Trophoblast cell (in vitro differentiated cells and primary cell): ENCODE measurements at regions not wholly inside any gene's neighbourhood (a gene's known extent, or its start where the extent isn't known, plus 50 kb on each side); places are given as distances from the start of the nearest gene placed in this dataset.

ENCODE experiments used
- DNase-seq, 2 donors: peaks; one replicate each; pipeline ENCODE4 v3.0.0-alpha.2; 2016
- H2AFZ ChIP-seq: 2 replicates; pipeline ENCODE4 v1.6.1; 2013; ENCODE audit warnings: low read length, moderate library complexity, mild to moderate bottlenecking; ENCODE audit not compliant: insufficient read depth, poor library complexity
- H2AK5ac ChIP-seq: 2 replicates; pipeline ENCODE4 v1.6.1; 2013; ENCODE audit warnings: mild to moderate bottlenecking, low read length
- H2BK120ac ChIP-seq: 2 replicates; pipeline ENCODE4 v1.6.1; 2013; ENCODE audit warnings: low read length, mild to moderate bottlenecking, moderate library complexity; ENCODE audit not compliant: insufficient read depth, poor library complexity
- H2BK12ac ChIP-seq: 2 replicates; pipeline ENCODE4 v1.6.1; 2013; ENCODE audit warnings: mild to moderate bottlenecking, low read length, moderate library complexity
- H2BK5ac ChIP-seq: 2 replicates; pipeline ENCODE4 v1.6.1; 2013; ENCODE audit warnings: low read length, low read depth, moderate library complexity, mild to moderate bottlenecking; ENCODE audit not compliant: poor library complexity
- H3K14ac ChIP-seq: 2 replicates; pipeline ENCODE4 v1.6.1; 2013; ENCODE audit warnings: mild to moderate bottlenecking, low read length
- H3K18ac ChIP-seq: 2 replicates; pipeline ENCODE4 v1.6.1; 2013; ENCODE audit warnings: mild to moderate bottlenecking, low read length
- H3K23ac ChIP-seq: 2 replicates; pipeline ENCODE4 v1.6.1; 2013; ENCODE audit warnings: low read length
- H3K27ac ChIP-seq: 2 replicates; pipeline ENCODE4 v1.5.1; 2013; ENCODE audit warnings: low read depth, mild to moderate bottlenecking, inconsistent platforms, low read length, moderate library complexity
- H3K27me3 ChIP-seq: 2 replicates; pipeline ENCODE4 v1.6.1; 2013; ENCODE audit warnings: inconsistent platforms, mild to moderate bottlenecking, low read length, moderate library complexity; ENCODE audit not compliant: insufficient read depth
- H3K36me3 ChIP-seq, 2 experiments: 1 replicate in 1 of 2; 2 replicates in 1 of 2; pipeline ENCODE4 v1.6.1; 2013; ENCODE audit warnings: low read length in 2 of 2, mild to moderate bottlenecking in 2 of 2, moderate library complexity in 1 of 2; ENCODE audit not compliant: insufficient read depth in 2 of 2, control insufficient read depth in 1 of 2
- H3K4ac ChIP-seq: 2 replicates; pipeline ENCODE4 v1.6.1; 2013; ENCODE audit warnings: low read depth, mild to moderate bottlenecking, low read length, moderate library complexity
- H3K4me1 ChIP-seq, 2 experiments: 1 replicate in 1 of 2; 2 replicates in 1 of 2; pipeline ENCODE4 v1.6.1; 2013; ENCODE audit warnings: low read length in 2 of 2, mild to moderate bottlenecking in 2 of 2, moderate library complexity in 1 of 2; ENCODE audit not compliant: insufficient read depth in 2 of 2, control insufficient read depth in 1 of 2
- H3K4me2 ChIP-seq: 2 replicates; pipeline ENCODE4 v1.6.1; 2013; ENCODE audit warnings: inconsistent platforms, mild to moderate bottlenecking, low read length, moderate library complexity
- H3K4me3 ChIP-seq: 2 replicates; pipeline ENCODE4 v1.5.1; 2013; ENCODE audit warnings: mild to moderate bottlenecking, low read depth, low read length, inconsistent platforms
- H3K79me1 ChIP-seq: one replicate; pipeline ENCODE4 v1.6.1; 2013; ENCODE audit warnings: low read length
- H3K79me2 ChIP-seq: 2 replicates; pipeline ENCODE4 v1.6.1; 2013; ENCODE audit warnings: low read length, mild to moderate bottlenecking; ENCODE audit not compliant: control insufficient read depth, insufficient read depth, poor library complexity
- H3K9ac ChIP-seq: 2 replicates; pipeline ENCODE4 v1.6.1; 2013; ENCODE audit warnings: mild to moderate bottlenecking, low read length
- H3K9me3 ChIP-seq: 2 replicates; pipeline ENCODE4 v1.6.1; 2013; ENCODE audit warnings: low read depth, mild to moderate bottlenecking, control low read depth, inconsistent platforms, low read length; ENCODE audit not compliant: insufficient read depth
- H4K12ac ChIP-seq: 2 replicates; pipeline ENCODE4 v1.6.1; 2013; ENCODE audit warnings: low read depth, mild to moderate bottlenecking, low read length, moderate library complexity
- H4K8ac ChIP-seq: 2 replicates; pipeline ENCODE4 v1.6.1; 2013; ENCODE audit warnings: low read depth, mild to moderate bottlenecking, low read length, moderate library complexity
- H4K91ac ChIP-seq: one replicate; pipeline ENCODE4 v1.6.1; 2013; ENCODE audit warnings: low read depth, mild to moderate bottlenecking, low read length, moderate library complexity
- WGBS: extraction: QIAGEN DNeasy Blood & Tissue Kit; methylation state at CpG from one replicate; pipeline ENCODE4 v1.1.7; 2013; ENCODE audit warnings: missing lambda C conversion rate; ENCODE audit not compliant: insufficient read length, insufficient coverage; ENCODE audit errors: extremely low coverage; 5-methylcytosine and 5-hydroxymethylcytosine counted together

- H3K27me3 ChIP-seq = no peaks in the 10 kb centered on the region
- H2BK120ac ChIP-seq = no peak overlapping the region
- H3K18ac ChIP-seq = no peak overlapping the region
- H3K14ac ChIP-seq = no peak overlapping the region
- H3K4me2 ChIP-seq = no peak overlapping the region
- no peaks in the 10 kb centered on the region for H3K36me3 ChIP-seq
- H4K8ac ChIP-seq = no peak overlapping the region
- H3K9me3 ChIP-seq = no peaks in the 10 kb centered on the region
- H3K4ac ChIP-seq = no peak overlapping the region
- no peak overlapping the region for H3K27ac ChIP-seq
- H4K91ac ChIP-seq = no peak overlapping the region
- no peak overlapping the region for H3K4me3 ChIP-seq
- no peaks in the 10 kb centered on the region for H3K79me2 ChIP-seq
- WGBS = no CpG with 5 or more reads among the region's 2 CpGs
- H3K9ac ChIP-seq = no peak overlapping the region
- no peak overlapping the region for H2AFZ ChIP-seq
- no peak overlapping the region for H2BK5ac ChIP-seq
- no peak for DNase-seq
- no peak overlapping the region for H4K12ac ChIP-seq
- H3K4me1 ChIP-seq = no peaks in the 10 kb centered on the region
- H2BK12ac ChIP-seq = no peak overlapping the region
- no peaks in the 10 kb centered on the region for H3K79me1 ChIP-seq
- no peak overlapping the region for H3K23ac ChIP-seq
- H2AK5ac ChIP-seq = no peak overlapping the region
Measured at GRCh38 chr6:85252552-85252951, 197.3 kb upstream of the NT5E start.

DNA sequence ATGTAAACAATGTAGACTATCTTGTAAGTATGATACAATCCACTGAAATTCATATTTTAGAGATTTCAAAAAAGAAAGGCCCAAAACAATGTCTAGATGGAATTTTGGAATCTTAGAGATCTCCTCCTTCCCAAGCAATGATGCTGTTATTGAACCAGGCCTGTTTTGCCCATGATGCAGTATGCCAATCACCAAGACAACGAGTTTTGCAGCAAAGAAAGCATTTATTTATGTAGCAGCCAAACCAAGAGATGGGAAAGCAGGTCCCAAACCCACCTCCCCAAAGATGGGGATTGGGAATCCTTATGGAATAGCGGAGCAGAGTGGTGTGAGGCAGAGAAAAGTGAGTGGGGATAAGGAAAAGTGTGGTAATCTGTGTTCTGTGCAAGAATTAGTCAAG, 197.8 kb upstream of the NT5E start:
- no CpG with 5 or more reads among the region's 2 CpGs for WGBS
- no peaks in the 10 kb centered on the region for H3K4me1 ChIP-seq
- no peak overlapping the region for H3K14ac ChIP-seq
- no peak overlapping the region for H3K23ac ChIP-seq
- H2BK12ac ChIP-seq = no peak overlapping the region
- no peak overlapping the region for H2BK120ac ChIP-seq
- no peak overlapping the region for H3K4me3 ChIP-seq
- no peak overlapping the region for H4K91ac ChIP-seq
- no peak overlapping the region for H3K9ac ChIP-seq
- H3K27me3 ChIP-seq = no peaks in the 10 kb centered on the region
- no peak overlapping the region for H2BK5ac ChIP-seq
- H4K12ac ChIP-seq = no peak overlapping the region
- H3K27ac ChIP-seq = no peak overlapping the region
- no peak overlapping the region for H3K4ac ChIP-seq
- no peaks in the 10 kb centered on the region for H3K79me2 ChIP-seq
- H2AK5ac ChIP-seq = no peak overlapping the region
- no peak for DNase-seq
- no peak overlapping the region for H2AFZ ChIP-seq
- H3K9me3 ChIP-seq = no peaks in the 10 kb centered on the region
- H3K79me1 ChIP-seq = no peaks in the 10 kb centered on the region
- no peaks in the 10 kb centered on the region for H3K36me3 ChIP-seq
- no peak overlapping the region for H3K4me2 ChIP-seq
- no peak overlapping the region for H4K8ac ChIP-seq
- no peak overlapping the region for H3K18ac ChIP-seq

- H3K18ac ChIP-seq = no peak overlapping the region
- no peaks in the 10 kb centered on the region for H3K36me3 ChIP-seq
- no peak overlapping the region for H3K4me3 ChIP-seq
- H3K14ac ChIP-seq = no peak overlapping the region
- no peak overlapping the region for H2BK5ac ChIP-seq
- no peaks in the 10 kb centered on the region for H3K9me3 ChIP-seq
- H2AFZ ChIP-seq = no peak overlapping the region
- no peak overlapping the region for H3K23ac ChIP-seq
- H3K4me1 ChIP-seq = no peaks in the 10 kb centered on the region
- H3K27me3 ChIP-seq = no peaks in the 10 kb centered on the region
- H2BK120ac ChIP-seq = no peak overlapping the region
- no peak overlapping the region for H2BK12ac ChIP-seq
- H3K4me2 ChIP-seq = no peak overlapping the region
- no peak overlapping the region for H4K91ac ChIP-seq
- no peak overlapping the region for H4K12ac ChIP-seq
- no peak overlapping the region for H3K4ac ChIP-seq
- DNase-seq = no peak
- H3K27ac ChIP-seq = no peak overlapping the region
- H3K79me1 ChIP-seq = no peaks in the 10 kb centered on the region
- no peaks in the 10 kb centered on the region for H3K79me2 ChIP-seq
- no peak overlapping the region for H3K9ac ChIP-seq
- no CpG with 5 or more reads among the region's 1 CpG for WGBS
- H2AK5ac ChIP-seq = no peak overlapping the region
- H4K8ac ChIP-seq = no peak overlapping the region
Measured at GRCh38 chr6:85251300-85251699, 198.6 kb upstream of the NT5E start.

DNA sequence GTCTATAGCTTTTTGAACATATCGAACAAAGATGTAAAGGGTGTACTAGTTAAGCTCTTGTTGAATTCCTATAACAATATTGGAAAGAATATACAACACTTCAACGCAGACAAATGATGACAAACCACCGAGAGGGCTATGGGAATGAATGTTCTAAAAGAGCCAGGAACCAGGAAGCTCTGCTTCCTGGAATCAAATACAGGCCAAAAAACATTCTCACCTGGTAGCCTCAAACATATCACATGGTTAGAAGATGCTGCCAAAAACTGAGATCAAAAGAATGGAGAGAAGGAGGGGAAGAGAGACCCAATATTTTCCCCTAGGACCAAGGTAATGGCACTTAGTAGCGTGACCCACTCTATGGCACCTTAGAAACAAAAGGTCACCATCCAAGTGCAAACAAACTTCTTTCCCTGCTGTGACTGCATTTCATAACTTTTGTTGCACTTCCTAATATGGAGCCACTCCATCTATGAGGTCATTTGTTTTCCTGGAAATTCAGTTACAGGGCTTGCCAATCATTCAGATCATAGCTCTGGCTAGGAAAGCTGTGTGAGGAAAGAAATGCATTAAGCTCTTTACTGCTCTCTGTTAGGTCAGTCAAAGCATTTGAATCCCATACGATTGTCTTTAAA, 199.2 kb upstream of the NT5E start:
- H2BK5ac ChIP-seq = no peak overlapping the region
- no peaks in the 10 kb centered on the region for H3K4me1 ChIP-seq
- WGBS = no CpG with 5 or more reads among the region's 5 CpGs

More for the DNA sequence above, 199.2 kb upstream of the NT5E start:
- no peak overlapping the region for H4K12ac ChIP-seq
- no peaks in the 10 kb centered on the region for H3K9me3 ChIP-seq
- no peak overlapping the region for H3K27ac ChIP-seq
- no peak overlapping the region for H2AFZ ChIP-seq
- no peak overlapping the region for H2BK12ac ChIP-seq
- no peak overlapping the region for H3K4ac ChIP-seq
- no peak overlapping the region for H3K23ac ChIP-seq
- H3K14ac ChIP-seq = no peak overlapping the region
- no peak overlapping the region for H2BK120ac ChIP-seq
- no peaks in the 10 kb centered on the region for H3K79me2 ChIP-seq
- no peaks in the 10 kb centered on the region for H3K27me3 ChIP-seq
- H3K9ac ChIP-seq = no peak overlapping the region
- H4K8ac ChIP-seq = no peak overlapping the region
- H2AK5ac ChIP-seq = no peak overlapping the region
- H3K4me2 ChIP-seq = no peak overlapping the region
- H4K91ac ChIP-seq = no peak overlapping the region
- H3K4me3 ChIP-seq = no peak overlapping the region
- H3K18ac ChIP-seq = no peak overlapping the region
- DNase-seq = no peak
- H3K79me1 ChIP-seq = no peaks in the 10 kb centered on the region
- H3K36me3 ChIP-seq = no peaks in the 10 kb centered on the region
